ENCODE measurements at regions not wholly inside any gene's neighbourhood (a gene's known extent, or its start where the extent isn't known, plus 50 kb on each side); places are given as distances from the start of the nearest gene placed in this dataset.
"Not testable (repeated sequence)": the region's sequence is repeated elsewhere in the genome, so short reads cannot be mapped to it uniquely, and the experiment has no call there.

DNA sequence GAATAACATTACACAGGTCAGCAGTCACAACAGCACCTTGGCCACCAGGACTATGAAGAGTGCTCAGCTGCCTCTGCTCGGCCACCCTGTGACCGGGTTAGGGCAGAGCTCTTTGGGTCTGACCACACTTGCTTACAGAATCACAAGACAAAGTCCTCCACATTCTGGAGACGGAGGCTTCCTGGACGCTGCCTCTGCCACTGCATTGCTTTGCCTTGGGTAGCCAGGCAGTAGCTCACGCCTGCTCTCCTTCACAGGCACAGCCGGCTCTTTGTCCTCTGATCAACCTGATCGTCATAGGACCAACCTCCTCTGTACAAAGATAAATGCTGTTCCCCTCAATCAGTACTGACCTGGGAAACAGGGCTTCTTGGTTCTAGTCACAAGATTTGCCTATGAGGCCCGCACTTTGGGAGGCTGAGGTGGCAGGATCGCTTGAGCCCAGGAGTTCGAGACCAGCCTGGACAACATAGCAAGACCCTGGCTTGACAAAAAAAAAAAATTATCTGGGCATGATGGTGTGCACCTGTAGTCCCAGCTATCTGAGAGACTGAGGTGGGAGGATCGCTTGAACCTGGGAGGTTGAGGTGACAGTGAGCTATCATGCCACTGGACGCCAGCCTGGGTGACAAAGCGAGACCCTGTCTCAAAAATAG lies 128.4 kb upstream of the IER5L start:
- no peak for DNase-seq

DNA sequence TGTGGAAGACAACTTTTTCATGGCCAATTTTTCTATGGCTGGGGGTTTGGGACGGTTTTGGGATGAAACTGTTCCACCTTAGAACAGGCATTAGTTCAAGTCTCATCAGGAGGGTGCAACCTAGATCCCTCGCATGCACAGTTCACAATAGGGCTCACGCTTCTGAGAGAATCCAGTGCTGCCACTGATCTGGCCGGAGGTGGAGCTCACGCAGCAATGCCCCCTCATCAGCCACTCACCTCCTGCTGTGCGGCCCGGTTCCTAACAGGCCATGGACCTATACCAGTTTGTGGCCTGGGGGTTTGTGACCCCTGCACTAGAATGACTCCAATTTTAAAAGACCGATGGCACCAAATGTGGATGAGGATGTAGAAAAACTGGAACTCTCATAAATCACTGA lies 127.2 kb upstream of the IER5L start:
- no peak for DNase-seq

DNA sequence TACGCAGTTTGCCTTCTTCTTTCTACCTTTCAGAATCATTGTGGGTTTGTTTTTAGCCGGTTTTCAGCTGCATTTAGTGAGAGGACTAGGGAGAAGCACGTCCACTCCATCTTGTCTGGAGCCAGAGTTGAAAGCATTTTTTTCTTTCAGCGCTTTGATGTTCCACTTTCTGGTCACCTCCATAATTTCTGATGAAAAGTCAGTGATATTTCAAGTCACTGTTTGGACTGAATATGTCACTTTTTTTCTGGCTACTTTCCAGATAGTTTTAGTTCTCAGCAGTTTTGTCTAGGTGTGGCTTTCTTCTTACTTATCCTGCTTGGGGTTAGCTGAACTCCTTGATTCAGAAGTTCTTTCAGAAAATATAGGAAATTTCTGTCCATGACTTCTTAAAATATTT lies 123.9 kb upstream of the IER5L start:
- DNase-seq, result no peak

DNA sequence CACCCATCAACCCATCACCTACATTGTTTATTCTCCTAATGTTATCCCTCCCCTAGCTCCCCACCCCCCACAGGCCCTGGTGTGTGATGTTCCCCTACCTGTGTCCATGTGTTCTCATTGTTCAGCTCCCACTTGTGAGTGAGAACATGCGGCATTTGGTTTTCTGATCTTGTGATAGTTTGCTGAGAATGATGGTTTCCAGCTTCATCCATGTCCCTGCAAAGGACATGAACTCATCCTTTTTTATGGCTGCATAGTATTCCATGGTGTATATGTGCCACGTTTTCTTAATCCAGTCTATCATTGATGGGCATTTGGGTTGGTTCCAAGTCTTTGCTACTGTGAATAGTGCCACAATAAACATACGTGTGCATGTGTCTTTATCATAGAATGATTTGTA lies 118.1 kb upstream of the IER5L start:
- not testable (repeated sequence) for DNase-seq

DNA sequence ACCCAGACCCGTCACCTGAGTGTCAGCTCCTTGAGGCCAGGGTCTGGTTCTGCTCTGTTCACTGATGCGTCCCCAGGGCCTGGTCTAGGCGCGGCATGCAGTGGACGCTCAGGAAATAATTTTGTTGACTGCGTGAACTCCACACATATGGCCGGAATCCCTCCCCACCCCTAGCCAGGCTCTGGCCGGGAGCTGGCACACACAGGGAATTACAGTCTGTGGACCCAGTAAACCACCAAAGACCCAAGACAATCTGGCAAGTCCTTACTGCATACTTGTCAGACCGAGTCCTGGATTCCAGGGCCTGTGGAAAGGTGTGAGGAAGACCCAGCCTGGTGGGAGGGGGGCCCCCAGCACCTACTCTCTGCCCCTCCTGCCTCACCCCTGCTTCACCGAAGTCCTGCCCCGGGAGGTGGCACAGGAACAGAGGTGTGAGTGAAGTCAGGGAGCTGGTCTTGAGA lies 113.0 kb upstream of the IER5L start:
- no peak for DNase-seq

DNA sequence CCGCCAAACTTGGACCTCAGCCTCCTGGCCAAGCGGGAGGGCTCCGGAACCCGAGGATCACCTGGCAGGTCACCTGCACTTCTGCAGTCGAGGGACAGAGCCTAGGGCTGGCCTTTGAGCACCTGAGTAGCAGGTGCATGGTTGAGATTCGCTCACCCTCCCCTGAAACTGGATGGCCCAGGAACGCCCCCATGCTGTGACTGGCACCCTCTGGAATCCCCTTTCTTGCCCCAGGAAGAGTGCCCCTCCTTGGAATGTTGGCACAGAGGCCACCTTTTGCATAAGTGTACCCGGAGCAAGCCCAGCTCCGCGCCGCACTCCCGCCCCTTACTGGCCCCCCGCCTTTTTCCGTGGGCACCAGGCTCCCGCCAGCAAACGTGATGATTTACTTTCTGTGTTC lies 112.5 kb upstream of the IER5L start:
- no peak for DNase-seq

DNA sequence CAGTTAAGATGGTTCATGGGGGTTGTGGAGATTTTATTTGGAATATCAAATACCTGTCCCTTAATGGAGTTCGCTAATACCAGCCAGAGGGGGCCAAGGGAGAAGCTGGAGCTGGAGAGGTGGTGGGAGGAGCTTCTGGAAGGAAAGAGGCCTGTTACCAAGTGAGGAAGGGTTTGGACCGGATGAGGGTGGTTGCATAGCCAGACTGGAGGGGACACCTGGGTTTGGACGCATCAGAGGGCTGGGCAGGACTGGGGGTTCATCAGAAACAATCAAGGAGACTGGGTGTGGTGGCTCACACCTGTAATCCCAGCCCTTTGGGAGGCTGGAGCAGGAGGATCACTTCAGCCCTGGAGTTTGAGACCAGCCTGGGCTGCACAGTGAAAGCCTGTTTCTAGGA lies 111.8 kb upstream of the IER5L start:
- no peak for DNase-seq

DNA sequence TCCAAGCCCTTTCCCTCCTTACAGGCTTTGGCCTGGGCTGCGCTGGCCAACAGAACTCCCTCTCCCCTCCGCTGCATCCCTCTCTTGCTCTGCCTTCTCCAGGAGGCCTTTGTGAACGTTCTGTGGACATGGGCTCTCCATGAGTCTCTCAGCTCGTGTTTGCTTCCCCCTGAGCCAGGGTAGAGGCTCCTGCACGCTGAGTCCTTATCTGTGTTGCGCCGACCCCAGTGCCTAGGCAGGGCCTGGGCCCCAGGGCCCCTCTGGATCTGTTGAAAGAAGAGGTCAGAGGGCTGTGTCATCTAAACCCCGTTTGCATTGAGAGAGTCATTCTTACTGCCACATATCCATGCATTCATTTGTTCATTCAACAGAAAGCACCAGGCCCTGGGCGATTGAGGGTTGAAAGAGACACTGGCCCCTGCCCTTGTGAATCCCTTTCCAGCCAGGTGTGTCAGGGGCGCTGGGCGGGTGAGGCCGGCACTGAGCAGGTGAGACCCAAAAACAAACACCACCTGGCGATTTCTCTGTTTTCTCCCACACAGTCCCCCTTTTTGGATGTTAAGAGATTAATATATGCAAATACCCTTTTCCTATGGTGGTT lies 111.2 kb upstream of the IER5L start:
- no peak for DNase-seq

DNA sequence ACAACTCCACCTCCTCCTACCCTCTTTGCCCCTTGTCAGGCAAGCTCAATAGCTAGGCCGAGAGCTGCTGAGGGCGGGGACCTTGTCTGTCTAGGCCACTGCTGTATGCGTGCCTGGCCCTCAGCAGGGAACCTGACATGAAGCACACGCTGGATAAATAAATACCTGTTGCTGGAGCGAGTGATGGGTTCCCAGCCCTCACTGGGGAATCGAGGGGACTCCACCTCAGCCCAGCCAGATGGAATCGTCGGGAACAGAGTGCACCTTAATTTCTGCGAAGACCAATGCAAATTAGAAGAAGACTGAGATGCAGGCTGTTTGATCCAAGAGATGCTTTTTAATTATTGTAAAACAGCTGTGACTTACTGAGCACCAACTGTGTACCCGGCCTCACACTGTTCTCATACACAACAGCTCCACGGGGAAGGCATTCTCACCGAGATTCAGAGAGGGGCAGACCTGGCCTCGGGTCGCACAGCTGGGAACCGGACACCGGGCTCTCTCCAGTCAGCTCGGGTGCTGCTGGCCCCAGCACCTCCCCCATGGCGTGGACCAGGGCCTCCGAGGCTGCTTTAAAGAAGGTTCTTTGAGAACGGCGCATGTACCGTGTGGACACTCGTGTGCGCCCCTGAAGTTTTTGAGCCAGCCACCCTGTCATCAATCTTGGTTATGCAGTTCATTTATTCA lies 109.7 kb upstream of the IER5L start:
- no peak for DNase-seq

DNA sequence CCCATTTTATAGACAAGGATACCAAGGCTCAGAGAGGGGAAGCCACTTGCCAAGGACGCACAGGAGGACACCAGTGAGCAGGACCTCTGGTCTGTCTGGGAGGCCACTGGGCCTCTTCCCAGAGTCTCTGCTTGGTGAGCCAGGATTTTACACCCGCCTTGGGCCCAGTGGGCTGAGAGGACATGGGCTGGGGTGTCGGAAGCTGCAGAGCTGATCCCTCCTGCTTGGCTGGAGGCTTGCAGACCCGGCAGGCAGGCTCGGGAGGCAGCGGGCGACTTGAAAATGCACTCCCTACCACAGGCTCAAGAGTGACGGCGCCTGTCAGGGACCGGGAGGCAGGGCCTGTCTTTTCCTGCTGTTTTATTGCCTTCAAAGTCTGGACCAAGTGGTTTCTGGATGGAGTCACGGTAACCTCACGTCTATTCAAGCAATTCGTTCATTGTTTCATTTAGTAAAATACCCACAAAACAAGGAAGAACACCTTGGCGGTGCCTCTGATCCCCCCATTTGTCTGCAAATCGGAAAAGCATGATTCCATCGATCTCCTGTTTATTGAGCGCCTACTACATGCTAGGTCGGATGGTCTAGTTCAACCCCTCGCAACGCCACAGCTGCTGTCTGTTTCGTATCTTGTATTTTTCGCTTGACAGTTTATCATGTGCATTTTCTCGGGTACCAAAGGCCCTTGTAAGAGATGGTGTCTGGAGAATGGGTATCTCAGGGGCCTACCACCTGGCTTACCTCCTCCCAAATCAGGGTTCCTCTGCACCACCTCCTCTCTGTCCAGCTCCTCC lies 108.1 kb upstream of the IER5L start:
- DNase-seq, result no peak

DNA sequence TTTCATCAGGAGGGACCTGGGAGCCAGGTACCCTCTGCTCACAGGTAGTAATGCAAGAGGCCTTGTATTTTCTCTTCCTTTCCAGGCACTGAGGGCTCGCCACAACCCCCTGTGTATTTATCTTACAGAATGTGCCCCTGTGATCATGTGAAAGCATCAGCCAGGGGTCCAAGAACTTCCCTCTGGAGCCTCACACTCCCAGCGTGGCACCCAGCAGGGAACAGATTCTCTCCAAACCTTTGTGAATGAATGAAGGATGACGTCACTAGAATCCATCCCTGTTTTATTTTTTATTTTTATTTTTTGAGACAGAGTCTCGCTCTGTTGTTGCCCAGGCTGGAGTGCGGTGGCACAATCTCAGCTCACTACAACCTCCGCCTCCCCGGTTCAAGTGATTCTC lies 107.3 kb upstream of the IER5L start:
- no peak for DNase-seq

DNA sequence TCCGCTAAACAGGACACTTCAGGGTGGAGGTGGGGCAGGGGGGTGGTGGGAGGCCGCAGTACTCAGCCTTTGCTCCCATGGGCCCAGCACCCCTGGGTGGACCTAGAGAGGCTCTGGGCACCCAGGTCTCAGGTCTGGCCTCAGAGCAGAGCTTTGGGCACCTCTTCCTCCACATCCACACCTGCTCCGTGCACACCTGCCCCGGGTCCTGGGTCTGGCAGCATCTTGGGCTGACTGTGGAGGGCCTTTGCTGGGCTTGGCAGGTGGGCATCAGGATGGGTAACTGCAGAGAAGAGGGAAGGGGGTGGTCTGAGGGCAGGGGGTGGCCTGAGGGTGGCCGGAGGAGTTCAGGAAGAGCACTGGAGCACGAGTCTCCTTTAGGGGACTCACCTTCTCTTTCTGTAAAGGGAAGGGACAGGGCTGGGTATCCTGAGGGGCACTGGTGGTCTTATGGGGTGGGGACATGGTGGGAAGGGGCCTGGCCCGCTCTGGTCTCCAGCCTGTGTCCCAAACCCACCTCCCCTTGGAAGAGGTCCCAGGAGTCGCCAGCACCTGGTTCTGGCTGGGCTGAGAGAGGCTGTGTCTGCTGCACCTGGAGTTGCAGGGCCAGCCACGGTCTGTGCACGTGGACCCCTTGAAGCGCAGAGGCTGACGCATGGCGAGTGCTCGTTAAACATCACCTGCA lies 106.7 kb upstream of the IER5L start:
- DNase-seq, result no peak

DNA sequence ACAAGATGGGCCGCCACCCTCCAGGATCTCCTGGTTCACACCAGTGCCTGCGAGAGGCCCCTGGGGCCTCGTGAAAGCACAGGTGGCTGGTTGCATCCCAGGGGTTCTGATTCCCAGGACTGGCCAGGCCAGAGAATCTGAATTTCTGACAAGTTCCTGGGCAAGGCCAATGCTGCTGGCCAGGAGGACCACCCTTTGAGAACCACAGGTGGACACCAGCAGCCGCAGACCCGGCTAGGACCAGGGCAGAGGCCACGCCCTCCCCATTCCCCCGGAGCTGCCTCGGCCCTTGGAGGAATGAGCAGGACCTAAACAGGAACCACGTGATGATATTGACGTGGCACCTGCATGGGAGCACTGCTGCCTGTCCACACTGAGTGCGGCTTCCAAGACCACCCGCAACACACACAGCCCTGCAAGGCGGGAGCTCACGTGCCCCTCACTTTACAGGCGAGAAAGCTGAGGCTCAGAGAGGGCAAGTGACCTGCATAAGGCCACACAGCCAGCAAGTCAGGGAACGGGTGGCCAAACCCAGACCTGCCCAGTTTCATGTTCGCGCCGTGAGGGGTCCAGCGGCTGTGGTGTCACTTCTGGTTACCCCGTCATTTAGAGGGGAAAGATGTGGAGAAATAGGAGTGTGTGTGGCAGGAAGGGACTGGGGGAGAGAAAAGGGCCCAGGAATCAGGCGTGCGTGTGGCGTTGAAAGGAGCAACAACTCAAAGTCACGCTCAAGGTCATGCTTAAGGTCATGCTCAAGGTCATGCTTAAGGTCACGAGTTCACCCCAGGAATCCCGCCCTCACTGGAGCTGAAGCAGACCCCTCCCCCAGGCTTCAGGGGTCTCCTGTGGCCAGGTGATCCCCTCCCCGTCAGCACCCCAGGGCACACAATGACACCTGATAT lies 105.9 kb upstream of the IER5L start:
- no peak for DNase-seq

DNA sequence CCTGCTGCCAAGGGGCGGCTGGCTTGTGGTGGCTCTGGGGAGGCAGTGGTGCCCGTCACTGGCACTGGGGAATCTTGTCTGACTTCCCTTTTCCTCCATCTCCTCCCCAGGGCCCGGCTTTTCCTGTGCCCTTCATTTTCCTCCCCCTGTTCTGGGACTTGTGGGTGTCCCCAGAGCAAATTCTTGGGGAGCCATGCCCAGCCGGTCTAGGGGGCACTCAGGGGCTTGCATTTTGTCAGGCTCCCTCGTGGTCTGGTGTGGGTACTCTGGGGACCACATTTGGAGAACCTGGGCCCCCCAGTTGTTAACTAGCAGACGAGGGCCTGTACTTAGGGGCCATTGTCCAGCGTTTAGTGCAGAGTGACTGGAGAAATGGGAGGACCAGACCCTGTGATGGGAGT lies 105.2 kb upstream of the IER5L start:
- no peak for DNase-seq

DNA sequence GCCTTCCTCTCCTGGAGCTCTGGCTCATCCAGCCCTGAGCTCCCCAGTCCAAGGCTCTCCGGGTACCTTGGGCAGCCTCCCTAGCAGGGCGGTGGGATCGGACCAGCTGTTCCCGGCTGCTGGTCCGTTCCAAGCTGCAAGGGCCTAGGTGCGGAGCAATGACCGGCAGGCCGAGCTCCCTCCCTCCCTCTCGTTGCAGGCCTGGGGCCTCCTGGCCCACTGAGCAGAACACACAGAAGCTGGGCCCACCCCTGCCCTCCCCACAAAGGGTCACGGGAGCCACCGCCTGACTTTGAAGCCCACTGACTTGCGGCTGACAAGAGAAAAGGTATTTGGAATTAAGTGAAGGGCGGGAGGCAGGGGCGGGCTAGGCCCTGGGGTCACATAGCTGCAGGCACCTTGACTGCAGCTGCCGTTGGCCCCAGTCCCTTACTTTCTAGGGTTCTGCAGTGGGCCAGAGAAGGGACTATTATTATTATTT lies 104.7 kb upstream of the IER5L start:
- no peak for DNase-seq

DNA sequence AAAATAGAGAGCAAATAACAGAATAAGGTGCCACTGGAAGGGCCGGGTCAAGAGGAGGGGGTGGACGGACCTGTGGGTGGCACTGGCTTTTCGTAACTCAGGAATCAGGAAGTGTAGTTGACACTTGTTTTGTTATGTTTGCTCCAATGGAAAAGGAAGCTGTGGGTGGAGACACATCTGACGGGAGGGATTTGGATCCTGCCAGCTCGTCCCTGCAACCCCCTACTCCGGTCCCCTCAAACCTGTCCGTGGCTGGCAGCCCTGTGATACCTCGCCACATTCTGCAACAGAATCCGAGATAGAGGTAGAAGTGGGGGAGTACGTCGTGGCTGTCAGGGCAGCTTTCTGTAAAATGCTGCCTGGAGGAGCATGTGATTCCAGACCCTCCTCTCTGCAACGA lies 104.2 kb upstream of the IER5L start:
- DNase-seq, result no peak

DNA sequence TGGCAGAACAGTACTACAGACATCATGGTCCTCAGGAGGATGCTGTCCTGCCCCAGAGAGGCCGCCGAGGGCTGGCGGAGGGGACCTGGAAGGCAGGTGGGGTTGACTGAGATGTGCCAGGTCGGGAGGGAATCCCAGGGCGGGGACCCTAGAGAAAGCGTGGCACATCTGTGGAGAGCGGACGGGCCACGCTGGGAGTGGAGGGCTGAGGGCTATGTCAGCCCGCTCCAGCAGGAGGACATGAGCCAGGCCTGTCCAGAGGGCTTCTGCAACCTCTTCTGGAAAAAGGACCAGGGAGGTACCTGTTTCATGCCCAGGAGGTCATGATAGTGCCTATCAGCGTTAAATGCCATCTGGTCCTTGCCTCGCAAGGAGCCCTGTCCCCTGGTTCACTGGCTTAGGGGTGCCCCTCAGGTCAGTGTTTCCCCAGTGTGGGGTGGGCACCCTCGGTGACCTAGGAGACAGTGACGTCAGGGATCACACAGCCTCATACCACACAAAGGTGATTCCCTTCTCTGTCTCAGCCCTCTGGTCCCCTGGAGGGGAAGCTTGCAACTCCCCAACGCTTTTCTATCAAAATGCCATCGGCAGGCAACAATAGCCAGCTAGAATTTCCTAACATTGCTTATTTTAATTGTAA lies 103.6 kb upstream of the IER5L start:
- no peak for DNase-seq

DNA sequence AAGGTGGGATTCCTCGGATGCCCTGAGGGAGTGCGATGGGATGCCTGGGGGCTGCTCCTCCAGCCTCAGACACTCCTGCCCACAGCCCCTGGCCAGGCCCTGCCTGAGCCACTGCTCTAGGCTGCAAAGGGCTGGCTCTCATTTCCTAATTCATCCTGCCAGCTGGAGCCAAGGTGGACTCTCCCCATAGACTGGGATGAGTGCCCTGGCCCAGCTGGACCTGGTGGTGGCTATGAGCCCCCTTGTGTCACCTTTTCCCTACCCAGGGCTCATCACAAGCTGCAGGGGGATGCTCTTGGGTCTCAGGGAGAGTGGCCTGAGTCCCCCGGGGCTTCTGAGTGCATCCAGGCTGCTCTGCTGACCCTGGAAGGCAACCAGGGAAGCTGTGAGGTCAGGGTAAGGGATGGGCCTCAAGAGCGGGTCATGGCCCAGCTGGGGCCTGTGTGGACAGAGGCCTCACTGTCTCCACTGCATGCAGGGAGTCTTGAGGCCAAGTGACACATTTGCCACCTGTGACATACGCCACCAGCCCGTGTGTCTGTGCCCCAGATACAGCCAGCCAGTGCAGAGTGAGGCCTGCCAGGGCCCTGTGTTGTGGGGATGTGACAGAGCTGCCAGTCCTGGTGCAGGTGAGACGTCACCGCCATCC lies 102.7 kb upstream of the IER5L start:
- DNase-seq, result no peak

DNA sequence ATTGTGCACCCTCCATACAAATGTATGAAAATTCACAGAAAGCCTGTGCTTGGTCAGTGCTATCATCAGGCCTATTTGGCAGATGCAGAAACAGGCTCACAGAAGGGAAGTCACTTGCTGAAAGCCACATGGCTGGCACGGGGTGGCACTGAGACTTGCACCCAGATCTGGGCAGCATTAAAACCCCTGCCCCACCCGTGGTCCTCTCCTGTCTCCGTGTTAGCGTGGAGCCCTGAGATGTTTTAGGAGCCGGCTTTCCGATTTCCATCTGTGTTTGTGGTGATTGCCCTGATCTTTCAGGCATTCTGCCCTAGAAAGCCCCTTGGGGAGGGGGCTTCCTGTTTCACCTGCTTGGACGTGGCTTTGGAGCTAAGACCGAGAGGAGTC lies 102.2 kb upstream of the IER5L start:
- no peak for DNase-seq

DNA sequence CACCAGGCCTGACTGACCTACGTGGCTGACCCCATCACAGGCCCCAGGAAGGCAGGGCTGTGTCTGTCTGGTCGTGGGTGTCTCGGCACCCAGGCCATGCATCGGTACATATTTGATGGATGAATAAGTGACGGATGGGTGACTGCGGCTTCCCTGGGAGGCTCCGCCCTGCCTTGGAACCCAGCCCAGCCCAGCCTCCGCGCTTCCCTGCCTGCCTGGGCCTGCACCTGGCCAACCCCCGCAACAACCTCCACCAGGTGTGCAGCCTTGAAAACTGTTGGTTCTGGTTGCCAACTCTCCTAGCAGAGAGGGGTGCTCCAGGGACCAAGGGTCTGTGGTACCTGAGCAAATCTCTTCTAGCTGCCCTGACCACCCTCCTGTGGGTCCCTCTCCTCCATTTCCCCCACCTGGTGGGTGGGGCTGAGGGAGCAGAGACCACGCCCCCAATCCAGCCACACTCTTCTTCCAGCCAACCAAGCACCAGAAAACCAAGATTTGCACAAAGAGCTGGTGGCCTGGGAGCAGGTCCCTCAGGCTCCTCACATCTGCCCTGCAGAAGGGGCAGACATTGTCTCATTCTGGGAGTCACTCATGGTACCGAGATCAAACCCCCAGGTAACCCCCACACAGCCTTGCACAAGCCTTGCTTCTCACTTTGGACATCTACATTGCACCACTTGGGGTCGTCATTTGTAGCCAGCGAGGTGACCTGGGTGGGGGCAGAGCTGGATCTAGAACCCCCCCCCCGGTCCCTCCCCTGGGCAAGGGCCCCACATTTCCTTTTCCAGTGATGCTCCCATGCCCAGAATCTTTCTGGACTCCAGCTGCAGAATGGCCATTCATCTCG lies 100.6 kb upstream of the IER5L start:
- peak; percentile 60 for DNase-seq

All from NCI-H1436 treated with DMSO at 0.1 percent for 48 hours (cell line).